IPS DF 6.9 (cell line): ENCODE measurements at regions not wholly inside any gene's neighbourhood (a gene's known extent, or its start where the extent isn't known, plus 50 kb on each side); places are given as distances from the start of the nearest gene placed in this dataset.

Experiments
- DNase-seq: peaks from one replicate; pipeline ENCODE4 v3.0.0-alpha.2; 2013; ENCODE audit warnings: low read depth, low spot score
- H3K27ac ChIP-seq: one replicate; pipeline ENCODE4 v1.5.1; 2013; ENCODE audit warnings: low read length, control low read depth
- H3K27me3 ChIP-seq: 2 replicates; pipeline ENCODE4 v1.6.1; 2013; ENCODE audit warnings: mild to moderate bottlenecking, low read length; ENCODE audit not compliant: control insufficient read depth, insufficient read depth
- H3K36me3 ChIP-seq: 2 replicates; pipeline ENCODE4 v1.6.1; 2013; ENCODE audit warnings: low read length; ENCODE audit not compliant: control insufficient read depth, insufficient read depth
- H3K4me1 ChIP-seq: 2 replicates; pipeline ENCODE4 v1.6.1; 2013; ENCODE audit warnings: low read length; ENCODE audit not compliant: control insufficient read depth, insufficient read depth
- H3K4me3 ChIP-seq: 2 replicates; pipeline ENCODE4 v1.5.1; 2013; ENCODE audit warnings: mild to moderate bottlenecking, low read length
- H3K9me3 ChIP-seq: 2 replicates; pipeline ENCODE4 v1.6.1; 2013; ENCODE audit warnings: low read length, inconsistent platforms; ENCODE audit not compliant: control insufficient read depth, insufficient read depth
- WGBS: extraction: QIAGEN DNeasy Blood & Tissue Kit; methylation state at CpG from one replicate; pipeline ENCODE4 v1.1.7; 2013; ENCODE audit warnings: mixed read lengths, missing lambda C conversion rate; ENCODE audit not compliant: insufficient read length, insufficient coverage; 5-methylcytosine and 5-hydroxymethylcytosine counted together

DNA sequence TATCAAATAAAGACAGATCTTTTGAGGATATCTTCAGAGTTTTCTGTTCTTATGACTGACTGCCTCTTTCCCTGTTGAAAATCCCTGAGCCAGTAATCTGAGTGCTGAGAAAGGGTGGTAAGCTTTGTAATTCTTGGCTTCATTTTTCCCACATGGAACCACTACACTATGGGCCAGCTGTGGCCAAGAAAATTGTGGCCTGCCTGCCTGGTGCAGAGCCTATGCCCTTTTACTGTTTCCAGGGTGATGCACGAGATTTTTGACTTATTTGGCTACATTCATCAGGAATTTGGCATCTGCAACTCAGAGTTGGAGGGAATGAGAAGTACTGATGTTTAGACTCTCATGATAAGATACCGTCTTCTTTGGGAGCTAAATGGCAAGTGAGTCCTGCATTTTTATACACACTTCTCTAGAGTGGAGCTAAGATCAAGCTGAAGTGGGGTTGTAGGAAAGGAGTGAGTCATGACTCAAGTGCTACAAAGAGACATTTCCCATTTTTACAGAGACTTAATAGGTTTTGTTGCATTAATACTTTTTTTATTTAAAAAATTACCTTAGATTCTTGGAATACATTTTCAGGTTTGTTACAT, 328.2 kb upstream of the CDH7 start:
- H3K4me3 ChIP-seq, result no peak overlapping the region
- no peaks in the 10 kb centered on the region for H3K9me3 ChIP-seq
- H3K36me3 ChIP-seq, result no peaks in the 10 kb centered on the region
- H3K27ac ChIP-seq, result no peak overlapping the region
- no peaks in the 10 kb centered on the region for H3K4me1 ChIP-seq
- no peak for DNase-seq
- no peaks in the 10 kb centered on the region for H3K27me3 ChIP-seq
- no CpG with 5 or more reads among the region's 2 CpGs for WGBS

DNA sequence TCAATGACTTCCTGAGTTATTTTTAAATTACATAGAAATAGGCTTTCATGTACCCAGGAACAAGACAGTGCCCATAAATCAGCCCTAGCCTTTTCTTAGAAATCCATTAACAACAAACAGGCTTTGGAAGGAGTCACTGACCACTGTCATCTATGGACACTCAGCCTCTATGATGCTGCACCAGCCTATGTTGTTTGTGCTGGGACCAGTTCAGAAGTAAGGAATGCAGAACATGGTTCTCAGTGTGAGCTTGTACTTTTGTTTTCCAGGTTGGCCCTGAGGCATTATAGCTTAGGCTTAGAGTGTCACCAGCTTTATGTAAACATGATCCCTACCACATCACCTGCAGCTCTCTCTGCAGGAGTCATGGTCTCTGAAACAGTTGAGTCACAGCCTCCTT, 335.7 kb upstream of the CDH7 start:
- no peaks in the 10 kb centered on the region for H3K36me3 ChIP-seq
- H3K27ac ChIP-seq, result no peak overlapping the region
- no peaks in the 10 kb centered on the region; the same call in 1 of the 2 replicates for H3K4me1 ChIP-seq
- no peak overlapping the region for H3K4me3 ChIP-seq
- H3K9me3 ChIP-seq, result no peaks in the 10 kb centered on the region
- no peak for DNase-seq
- no peaks in the 10 kb centered on the region for H3K27me3 ChIP-seq

DNA sequence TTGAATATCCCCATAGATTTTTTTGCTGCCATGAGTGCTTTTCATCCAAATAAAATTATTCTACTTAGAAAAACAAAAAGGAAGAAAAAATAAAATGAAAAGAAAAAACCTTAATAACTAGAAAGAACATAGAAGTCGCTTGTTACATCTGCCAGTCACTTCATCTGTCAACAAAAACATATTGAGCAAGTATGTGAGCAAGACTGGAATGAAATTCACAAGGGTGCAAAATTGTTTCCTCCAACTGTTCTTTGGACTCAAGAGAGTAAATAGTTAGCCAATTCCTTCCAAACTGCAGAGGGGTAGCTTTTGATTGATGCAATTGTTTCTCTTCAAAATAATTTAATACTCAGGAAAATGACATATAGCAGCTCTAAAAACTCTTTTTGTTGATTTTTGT, 336.3 kb upstream of the CDH7 start:
- no peaks in the 10 kb centered on the region for H3K27me3 ChIP-seq
- no peaks in the 10 kb centered on the region for H3K36me3 ChIP-seq
- no CpG with 5 or more reads among the region's 1 CpG for WGBS
- DNase-seq, result no peak
- no peak overlapping the region for H3K27ac ChIP-seq
- H3K4me3 ChIP-seq, result no peak overlapping the region
- no peaks in the 10 kb centered on the region for H3K9me3 ChIP-seq
- H3K4me1 ChIP-seq, result no peaks in the 10 kb centered on the region; the same call in 1 of the 2 replicates

DNA sequence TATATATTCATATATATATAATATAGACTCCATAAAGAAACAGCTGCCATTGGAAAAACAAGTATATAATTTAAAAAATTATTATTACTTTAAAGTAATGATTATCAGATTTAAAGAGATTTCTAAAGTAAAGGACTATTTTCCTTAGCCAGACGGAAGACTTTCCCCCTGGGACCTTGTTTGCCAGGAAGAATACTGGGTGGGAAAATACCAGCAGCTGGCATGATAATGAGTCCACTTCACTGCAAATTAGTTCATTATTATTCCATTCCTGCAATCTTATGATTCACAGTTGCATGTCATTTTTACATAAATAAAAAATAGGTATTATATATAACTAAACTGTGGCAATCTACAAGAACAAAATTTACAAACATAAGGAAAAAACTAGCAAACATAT, 339.8 kb upstream of the CDH7 start:
- no peak overlapping the region for H3K4me3 ChIP-seq
- no peaks in the 10 kb centered on the region for H3K9me3 ChIP-seq
- no peaks in the 10 kb centered on the region for H3K36me3 ChIP-seq
- no peaks in the 10 kb centered on the region for H3K27me3 ChIP-seq
- H3K4me1 ChIP-seq, result no peaks in the 10 kb centered on the region; the same call in 1 of the 2 replicates
- no peak for DNase-seq
- no peak overlapping the region for H3K27ac ChIP-seq
- WGBS, result no CpG with 5 or more reads among the region's 1 CpG

DNA sequence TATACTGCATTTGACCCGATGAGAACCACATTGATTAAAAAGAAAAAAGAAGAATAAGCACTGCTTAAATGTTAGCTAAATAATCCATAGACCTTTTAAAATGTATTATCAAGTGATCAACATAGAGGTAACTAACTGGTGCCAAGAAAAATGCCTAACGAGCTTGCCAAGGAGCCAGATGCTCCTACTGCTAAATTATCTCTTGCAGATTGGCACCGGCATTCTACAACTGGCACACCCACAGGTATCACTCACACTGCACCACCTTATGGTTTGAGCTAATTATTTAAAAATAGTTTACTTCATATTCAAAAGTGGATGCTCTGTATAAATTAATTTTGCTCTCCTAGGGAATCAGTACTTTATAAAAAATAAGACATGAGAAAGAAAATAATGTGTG, 341.6 kb upstream of the CDH7 start:
- no peaks in the 10 kb centered on the region for H3K4me1 ChIP-seq
- WGBS, result no CpG with 5 or more reads among the region's 3 CpGs

DNA sequence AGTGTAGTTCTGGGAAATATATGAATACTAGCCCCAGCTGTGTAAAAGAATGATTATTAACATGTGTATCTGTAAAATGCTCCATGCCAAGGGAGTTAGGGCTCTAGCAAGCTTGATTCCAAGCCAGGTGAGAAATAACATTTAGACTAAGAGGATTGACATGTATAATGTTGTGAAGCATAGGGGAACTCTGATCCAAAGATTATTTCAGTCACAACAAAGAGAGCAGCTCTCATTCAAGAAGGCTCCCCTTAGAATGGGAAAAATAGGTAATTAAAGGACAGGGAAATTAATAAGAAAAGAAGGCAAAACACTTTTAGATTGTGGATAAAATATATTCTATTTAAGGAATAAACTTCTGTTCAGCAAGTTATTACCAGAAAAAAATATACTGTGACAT, 347.3 kb upstream of the CDH7 start:
- Histone ChIP-seq H3K36me3 (no peaks in the 10 kb centered on the region), H3K4me3 (no peak overlapping the region), H3K9me3 (no peaks in the 10 kb centered on the region), H3K27ac (no peak overlapping the region), H3K27me3 (no peaks in the 10 kb centered on the region), H3K4me1 (no peaks in the 10 kb centered on the region)
- DNase-seq, result no peak

More for the DNA sequence above, 341.6 kb upstream of the CDH7 start:
- Histone ChIP-seq H3K36me3 (no peaks in the 10 kb centered on the region), H3K4me3 (no peak overlapping the region), H3K9me3 (no peaks in the 10 kb centered on the region), H3K27ac (no peak overlapping the region), H3K27me3 (no peaks in the 10 kb centered on the region)
- no peak for DNase-seq

DNA sequence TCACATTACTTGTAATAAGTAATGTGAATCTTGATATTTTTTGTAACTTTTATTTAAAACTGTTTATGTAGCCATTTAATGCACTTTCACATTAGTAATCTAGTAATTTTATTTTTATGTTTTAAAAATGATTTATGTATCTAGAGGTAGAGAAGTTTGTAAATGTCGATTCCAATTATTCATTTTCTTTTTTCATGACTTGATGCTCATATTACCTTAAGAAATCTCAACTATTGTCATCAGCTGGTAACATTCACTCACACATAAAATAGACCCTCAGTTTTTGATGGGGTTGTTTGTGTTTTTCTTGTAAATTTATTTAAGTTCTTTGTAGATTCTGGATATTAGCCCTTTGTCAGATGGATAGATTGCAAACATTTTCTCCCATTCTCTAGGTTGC, 351.7 kb upstream of the CDH7 start:
- no peak for DNase-seq
- H3K9me3 ChIP-seq, result no peaks in the 10 kb centered on the region
- H3K27ac ChIP-seq, result no peak overlapping the region
- no peaks in the 10 kb centered on the region for H3K36me3 ChIP-seq
- no peak overlapping the region for H3K4me3 ChIP-seq
- WGBS, result no CpG with 5 or more reads among the region's 1 CpG
- H3K27me3 ChIP-seq, result no peaks in the 10 kb centered on the region
- no peaks in the 10 kb centered on the region for H3K4me1 ChIP-seq

DNA sequence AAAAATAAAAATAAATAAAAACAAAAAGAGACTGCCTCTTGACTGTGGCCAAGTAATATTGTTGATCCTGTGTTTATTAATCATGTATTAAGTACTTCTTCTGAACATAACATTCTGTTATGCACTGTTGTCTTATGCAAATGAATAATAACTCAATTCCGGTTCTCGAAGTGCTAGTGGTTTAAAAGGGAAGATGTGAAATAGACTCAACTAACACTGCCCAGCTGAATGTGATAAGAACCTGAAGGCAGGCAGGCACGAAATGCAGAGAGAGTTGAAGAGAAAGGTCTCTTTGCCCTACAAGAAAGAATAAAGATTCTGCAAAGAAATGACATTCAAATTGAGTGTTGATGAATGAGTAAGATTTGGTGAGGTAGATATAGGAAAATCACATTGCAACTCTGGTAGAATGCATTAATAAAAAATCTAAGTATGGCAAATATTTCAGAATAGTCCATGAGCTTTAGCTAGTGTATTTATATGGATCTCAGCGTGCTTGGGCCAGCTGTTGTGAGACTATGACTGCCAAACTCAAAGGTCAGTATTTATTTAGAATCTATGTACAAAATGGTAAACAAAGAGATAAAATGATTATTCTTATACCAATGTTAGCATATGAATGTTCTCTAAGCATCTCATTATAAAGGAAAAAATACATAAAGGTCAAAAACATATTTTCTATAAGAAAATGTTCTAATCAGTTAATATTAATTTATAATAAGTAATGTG, 352.3 kb upstream of the CDH7 start:
- H3K9me3 ChIP-seq, result no peaks in the 10 kb centered on the region
- no peaks in the 10 kb centered on the region for H3K27me3 ChIP-seq
- no peak for DNase-seq
- no peak overlapping the region for H3K27ac ChIP-seq
- H3K4me1 ChIP-seq, result no peaks in the 10 kb centered on the region
- no CpG with 5 or more reads among the region's 4 CpGs for WGBS
- H3K36me3 ChIP-seq, result no peaks in the 10 kb centered on the region
- H3K4me3 ChIP-seq, result no peak overlapping the region

DNA sequence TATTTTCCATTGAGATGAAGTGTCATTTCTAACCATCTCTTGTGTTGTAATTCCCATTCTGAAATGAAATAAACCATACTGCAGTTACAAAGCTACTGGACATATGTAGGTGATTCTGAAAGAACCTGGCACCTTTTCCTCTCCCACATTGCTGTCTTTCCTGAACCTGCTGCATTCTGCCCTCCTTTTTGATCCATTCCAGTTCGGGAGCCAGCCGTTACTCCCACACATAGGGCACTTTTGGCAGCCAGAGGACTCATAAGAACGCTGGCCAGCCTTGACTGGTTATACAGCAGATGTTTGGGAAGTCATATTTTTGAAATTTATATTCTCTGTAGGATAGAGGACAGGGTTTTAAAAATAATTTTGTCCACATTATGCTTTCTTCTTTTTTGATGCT, 369.8 kb upstream of the CDH7 start:
- Histone ChIP-seq H3K4me1 (no peaks in the 10 kb centered on the region), H3K36me3 (no peaks in the 10 kb centered on the region), H3K27ac (no peak overlapping the region), H3K27me3 (no peaks in the 10 kb centered on the region), H3K4me3 (no peak overlapping the region), H3K9me3 (no peaks in the 10 kb centered on the region)
- no peak for DNase-seq
- whole genome bisulfite sequencing, result no CpG with 5 or more reads among the region's 3 CpGs

DNA sequence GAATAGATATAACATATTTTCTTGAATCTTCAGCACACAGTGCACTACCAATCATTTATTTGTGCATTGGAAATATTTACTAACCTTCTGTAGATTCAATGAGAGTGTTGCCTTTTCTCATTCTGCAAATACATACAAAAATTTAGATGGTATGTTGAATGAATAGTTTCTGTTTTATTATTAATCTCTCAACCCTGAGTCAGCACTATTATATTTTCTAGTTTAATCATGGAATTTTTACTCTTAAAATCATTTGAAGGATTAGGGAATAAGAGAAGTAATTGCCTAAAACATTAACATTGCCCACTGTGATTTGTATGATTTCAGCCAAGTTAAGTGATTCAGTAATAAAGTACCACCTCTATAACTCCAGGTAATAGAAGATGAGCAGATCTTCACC, 370.2 kb upstream of the CDH7 start:
- Histone ChIP-seq H3K4me3 (no peak overlapping the region), H3K9me3 (no peaks in the 10 kb centered on the region), H3K4me1 (no peaks in the 10 kb centered on the region), H3K27me3 (no peaks in the 10 kb centered on the region), H3K27ac (no peak overlapping the region), H3K36me3 (no peaks in the 10 kb centered on the region)
- DNase-seq, result no peak

DNA sequence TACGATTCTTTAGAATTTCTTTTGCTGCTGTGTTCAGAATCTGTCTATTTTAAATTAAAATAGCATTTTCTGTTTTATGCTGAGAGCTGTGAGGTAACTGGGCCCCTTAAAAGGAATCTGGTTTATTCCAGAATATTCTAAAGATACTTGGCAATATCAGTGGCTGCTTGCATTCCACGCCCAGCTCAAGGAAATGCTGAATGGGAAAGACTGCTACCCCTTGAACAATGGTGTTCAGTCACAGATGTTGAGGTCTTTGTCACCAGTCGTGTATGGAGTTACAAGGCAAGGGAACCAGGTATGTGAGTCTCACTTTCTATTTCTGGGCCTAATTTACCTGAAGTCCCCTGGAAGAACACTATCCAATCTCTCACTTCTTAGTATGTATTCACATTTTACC, 377.9 kb upstream of the CDH7 start:
- no peak overlapping the region for H3K4me3 ChIP-seq
- no peaks in the 10 kb centered on the region for H3K36me3 ChIP-seq
- H3K4me1 ChIP-seq, result no peaks in the 10 kb centered on the region
- WGBS, result no CpG with 5 or more reads among the region's 3 CpGs
- H3K9me3 ChIP-seq, result no peaks in the 10 kb centered on the region
- no peaks in the 10 kb centered on the region for H3K27me3 ChIP-seq
- no peak overlapping the region for H3K27ac ChIP-seq
- DNase-seq, result no peak
